ENCODE measurements at regions not wholly inside any gene's neighbourhood (a gene's known extent, or its start where the extent isn't known, plus 50 kb on each side); places are given as distances from the start of the nearest gene placed in this dataset.

DNA sequence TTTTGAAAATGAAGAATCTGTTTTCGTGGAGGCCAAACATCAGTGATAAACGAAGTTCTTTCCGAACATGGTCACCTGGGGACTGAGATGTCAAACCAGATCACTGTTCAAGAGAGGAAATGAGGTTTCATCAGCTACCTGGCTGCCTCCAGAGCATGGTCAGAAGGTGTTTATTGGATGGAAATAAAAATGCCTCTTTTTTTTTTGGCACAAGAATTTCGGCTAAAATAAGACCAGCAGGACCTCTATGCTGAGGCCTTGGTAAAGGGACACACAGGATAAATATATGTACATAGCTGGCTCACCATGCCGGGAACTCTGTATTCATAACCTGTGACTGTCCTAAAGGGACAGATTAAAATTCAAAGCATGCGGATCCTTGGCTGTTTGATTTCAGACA, 135.3 kb downstream of the UTP18 start:
- Histone ChIP-seq H3K9ac (ENCODE audit: insufficient read depth in 1 of 2, low read length in 2 of 2) (no peak overlapping the region), H3K36me3 (ENCODE audit: control insufficient read depth in 4 of 4, insufficient read depth in 4 of 4, low read length in 4 of 4) (no peaks in the 10 kb centered on the region), H3K9me3 (ENCODE audit: control insufficient read depth in 4 of 4, insufficient read depth in 3 of 4, low read length in 3 of 4) (peaks cover 0 to 2% (median 0%) of the 10 kb centered on the region in 4 donors), H3K4me3 (no peak overlapping the region), H3K4me1 (ENCODE audit: control insufficient read depth in 5 of 5, insufficient read depth in 5 of 5, low read length in 5 of 5) (no peaks in the 10 kb centered on the region), H3K27ac (ENCODE audit: low read depth in 1 of 2, low read length in 1 of 2) (no peak overlapping the region), H3K27me3 (ENCODE audit: control insufficient read depth in 3 of 3, insufficient read depth in 3 of 3, low read length in 2 of 3) (no peaks in the 10 kb centered on the region)
- DNase-seq (no peak), ATAC-seq (ENCODE audit: insufficient read depth, low FRiP score) (no peak)
- TF ChIP-seq, protein P1, sequence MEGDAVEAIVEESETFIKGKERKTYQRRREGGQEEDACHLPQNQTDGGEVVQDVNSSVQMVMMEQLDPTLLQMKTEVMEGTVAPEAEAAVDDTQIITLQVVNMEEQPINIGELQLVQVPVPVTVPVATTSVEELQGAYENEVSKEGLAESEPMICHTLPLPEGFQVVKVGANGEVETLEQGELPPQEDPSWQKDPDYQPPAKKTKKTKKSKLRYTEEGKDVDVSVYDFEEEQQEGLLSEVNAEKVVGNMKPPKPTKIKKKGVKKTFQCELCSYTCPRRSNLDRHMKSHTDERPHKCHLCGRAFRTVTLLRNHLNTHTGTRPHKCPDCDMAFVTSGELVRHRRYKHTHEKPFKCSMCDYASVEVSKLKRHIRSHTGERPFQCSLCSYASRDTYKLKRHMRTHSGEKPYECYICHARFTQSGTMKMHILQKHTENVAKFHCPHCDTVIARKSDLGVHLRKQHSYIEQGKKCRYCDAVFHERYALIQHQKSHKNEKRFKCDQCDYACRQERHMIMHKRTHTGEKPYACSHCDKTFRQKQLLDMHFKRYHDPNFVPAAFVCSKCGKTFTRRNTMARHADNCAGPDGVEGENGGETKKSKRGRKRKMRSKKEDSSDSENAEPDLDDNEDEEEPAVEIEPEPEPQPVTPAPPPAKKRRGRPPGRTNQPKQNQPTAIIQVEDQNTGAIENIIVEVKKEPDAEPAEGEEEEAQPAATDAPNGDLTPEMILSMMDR (IDR thresholded peaks at IDR 0.05; ENCODE audit: control extremely low read depth, extremely low read depth): no peak
- 92 to 94% methylated on average over 6 of the region's 6 CpGs for WGBS, 2 donors

DNA sequence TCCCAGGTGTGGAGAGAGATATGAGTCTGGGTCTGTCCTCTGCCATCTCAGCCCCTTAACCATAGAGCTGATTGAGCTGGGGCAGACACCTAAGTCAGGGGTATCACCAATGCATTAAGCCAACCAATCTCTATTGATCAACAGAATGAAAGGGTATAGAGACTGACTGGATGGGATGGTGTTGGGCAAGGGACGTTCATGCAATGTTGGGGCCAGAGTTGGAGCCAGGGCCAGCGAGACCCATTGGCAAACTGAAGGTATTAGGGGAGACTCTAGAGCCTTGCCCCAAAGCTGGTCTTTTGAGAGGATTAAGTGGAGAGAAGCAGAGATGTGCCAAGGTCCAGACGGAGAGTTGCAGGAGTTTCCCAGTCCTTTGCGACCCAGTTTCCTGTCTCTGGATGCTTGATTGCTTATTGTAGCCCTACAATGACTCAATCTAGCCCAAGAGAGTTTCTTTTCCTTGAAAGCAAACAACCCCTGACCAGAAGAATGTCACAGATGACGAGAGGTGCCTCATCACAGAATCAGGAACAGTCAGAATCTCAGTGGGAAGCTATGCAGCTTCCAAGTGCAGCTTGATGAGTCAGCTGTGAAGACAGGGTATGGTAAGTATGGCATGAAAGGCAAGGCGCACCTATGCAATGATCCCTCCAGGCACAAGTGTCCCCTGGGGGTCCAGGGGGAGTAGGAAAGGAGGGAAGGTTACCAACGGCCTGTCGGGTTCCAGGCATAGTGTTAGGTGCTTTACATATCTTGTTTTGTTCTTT, 137.2 kb downstream of the UTP18 start:
- Histone ChIP-seq H3K36me3 (ENCODE audit: control insufficient read depth in 4 of 4, insufficient read depth in 4 of 4, low read length in 4 of 4) (no peaks in the 10 kb centered on the region), H3K4me1 (ENCODE audit: control insufficient read depth in 5 of 5, insufficient read depth in 5 of 5, low read length in 5 of 5) (no peaks in the 10 kb centered on the region), H3K9me3 (ENCODE audit: control insufficient read depth in 4 of 4, insufficient read depth in 3 of 4, low read length in 3 of 4) (peaks cover 0 to 2% (median 0%) of the 10 kb centered on the region in 4 donors), H3K4me3 (no peak overlapping the region), H3K9ac (ENCODE audit: insufficient read depth in 1 of 2, low read length in 2 of 2) (no peak overlapping the region), H3K27ac (ENCODE audit: low read depth in 1 of 2, low read length in 1 of 2) (no peak overlapping the region), H3K27me3 (ENCODE audit: control insufficient read depth in 3 of 3, insufficient read depth in 3 of 3, low read length in 2 of 3) (no peaks in the 10 kb centered on the region)
- ATAC-seq (ENCODE audit: insufficient read depth, low FRiP score) (no peak), DNase-seq (no peak)
- TF ChIP-seq, protein P1 (IDR thresholded peaks at IDR 0.05; ENCODE audit: control extremely low read depth, extremely low read depth): no peak
- 75 to 83% methylated on average over 8 of the region's 8 CpGs for WGBS, 2 donors

DNA sequence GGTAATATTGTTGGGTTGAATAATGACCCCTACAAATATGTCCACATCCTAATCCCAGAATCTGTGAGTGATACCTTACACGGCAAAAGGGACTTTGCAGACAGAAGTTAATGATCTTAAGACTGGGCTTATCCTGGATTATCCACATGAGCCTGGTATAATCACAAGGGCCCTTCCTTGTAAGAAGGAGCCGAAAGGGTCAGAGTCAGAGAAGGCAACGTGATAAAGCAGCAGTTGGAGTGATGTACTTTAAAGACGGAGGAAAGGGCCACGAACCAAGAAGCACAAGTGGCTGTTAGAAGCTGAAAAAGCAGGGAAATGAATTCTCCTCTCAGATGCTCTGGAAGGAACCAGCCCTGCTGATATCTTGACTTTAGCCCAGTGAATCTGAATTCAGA, 137.8 kb downstream of the UTP18 start:
- TF ChIP-seq, protein P1 (IDR thresholded peaks at IDR 0.05; ENCODE audit: control extremely low read depth, extremely low read depth): no peak
- WGBS, 2 donors: 69 to 81% methylated on average over 5 of the region's 5 CpGs
- no peak for DNase-seq
- Histone ChIP-seq H3K9ac (ENCODE audit: insufficient read depth in 1 of 2, low read length in 2 of 2) (no peak overlapping the region), H3K4me1 (ENCODE audit: control insufficient read depth in 5 of 5, insufficient read depth in 5 of 5, low read length in 5 of 5) (no peaks in the 10 kb centered on the region), H3K4me3 (no peak overlapping the region), H3K27me3 (ENCODE audit: control insufficient read depth in 3 of 3, insufficient read depth in 3 of 3, low read length in 2 of 3) (no peaks in the 10 kb centered on the region), H3K36me3 (ENCODE audit: control insufficient read depth in 4 of 4, insufficient read depth in 4 of 4, low read length in 4 of 4) (no peaks in the 10 kb centered on the region), H3K27ac (ENCODE audit: low read depth in 1 of 2, low read length in 1 of 2) (no peak overlapping the region), H3K9me3 (ENCODE audit: control insufficient read depth in 4 of 4, insufficient read depth in 3 of 4, low read length in 3 of 4) (peaks cover 0 to 2% (median 0%) of the 10 kb centered on the region in 4 donors)
- ATAC-seq (ENCODE audit: insufficient read depth, low FRiP score): no peak

Measured in lung (tissue), 11 donors.